MM.1S (cell line): ENCODE measurements at regions not wholly inside any gene's neighbourhood (a gene's known extent, or its start where the extent isn't known, plus 50 kb on each side); places are given as distances from the start of the nearest gene placed in this dataset.
"Not testable (repeated sequence)": the region's sequence is repeated elsewhere in the genome, so short reads cannot be mapped to it uniquely, and the experiment has no call there.

Experiments
- DNase-seq: peaks from one replicate; pipeline ENCODE4 v3.0.0-alpha.2; 2015
- H2AFZ ChIP-seq: fragments of 300-600 bp; sonication (generic); 2 replicates; pipeline ENCODE4 v1.6.0; 2016; ENCODE audit warnings: antibody characterized with exemption, low read length
- H3F3A ChIP-seq: fragments of 300-600 bp; sonication (generic); 2 replicates; pipeline ENCODE4 v1.6.1; 2016; ENCODE audit warnings: mild to moderate bottlenecking, antibody characterized with exemption, low read length, moderate library complexity, mixed read lengths; ENCODE audit not compliant: insufficient read depth
- H3K27ac ChIP-seq: fragments of 300-600 bp; sonication (generic); 2 replicates; pipeline ENCODE4 v1.5.1; 2016; ENCODE audit warnings: mild to moderate bottlenecking, low read length
- H3K27me3 ChIP-seq: fragments of 300-600 bp; sonication (generic); replicated peaks from 2 replicates; pipeline ENCODE4 v1.6.0; 2016; ENCODE audit warnings: low read length; ENCODE audit not compliant: insufficient read depth
- H3K36me3 ChIP-seq: fragments of 300-600 bp; sonication (generic); replicated peaks from 2 replicates; pipeline ENCODE4 v1.6.1; 2016; ENCODE audit warnings: mild to moderate bottlenecking, low read length, mixed read lengths; ENCODE audit not compliant: insufficient read depth
- H3K4me1 ChIP-seq: fragments of 300-600 bp; sonication (generic); 2 replicates; pipeline ENCODE4 v1.6.1; 2016; ENCODE audit warnings: low read length, mixed read lengths
- H3K4me2 ChIP-seq: fragments of 300-600 bp; sonication (generic); 2 replicates; pipeline ENCODE4 v1.6.0; 2016; ENCODE audit warnings: low read depth, low read length
- H3K4me3 ChIP-seq: fragments of 300-600 bp; sonication (generic); 2 replicates; pipeline ENCODE4 v1.5.1; 2016; ENCODE audit warnings: low read length, mixed read lengths
- H3K79me2 ChIP-seq: fragments of 300-600 bp; sonication (generic); 2 replicates; pipeline ENCODE4 v1.6.1; 2016; ENCODE audit warnings: mixed run types, low read length, mixed read lengths
- H3K9ac ChIP-seq: fragments of 300-600 bp; sonication (generic); 2 replicates; pipeline ENCODE4 v1.6.1; 2016; ENCODE audit warnings: low read length, mixed read lengths
- H3K9me2 ChIP-seq: fragments of 300-600 bp; sonication (generic); replicated peaks from 2 replicates; pipeline ENCODE4 v1.6.1; 2016; ENCODE audit warnings: mild to moderate bottlenecking, low read length, mixed read lengths; ENCODE audit not compliant: insufficient read depth
- H3K9me3 ChIP-seq: fragments of 300-600 bp; sonication (generic); replicated peaks from 2 replicates; pipeline ENCODE4 v1.6.1; 2016; ENCODE audit warnings: mild to moderate bottlenecking, low read length, mixed read lengths; ENCODE audit not compliant: insufficient read depth
- H4K20me1 ChIP-seq: fragments of 300-600 bp; sonication (generic); 2 replicates; pipeline ENCODE4 v1.6.1; 2016; ENCODE audit warnings: mild to moderate bottlenecking, low read length, moderate library complexity, mixed read lengths; ENCODE audit not compliant: insufficient read depth
- CTCF ChIP-seq: fragments of 300-600 bp; sonication (generic); IDR thresholded peaks from 2 replicates; pipeline ENCODE4 v1.5.1; 2016; ENCODE audit warnings: antibody characterized with exemption, low read length, mixed read lengths
- EZH2 ChIP-seq: fragments of 300-600 bp; sonication (generic); optimal IDR thresholded peaks from 2 replicates; pipeline ENCODE3; 2017; ENCODE audit warnings: low read depth, mild to moderate bottlenecking, antibody characterized with exemption, low read length, mixed read lengths
- EZH2phosphoT487 ChIP-seq: fragments of 300-600 bp; sonication (generic); IDR thresholded peaks from 2 replicates; pipeline ENCODE4 v1.6.1; 2018; ENCODE audit warnings: antibody characterized with exemption, low read length

- Histone ChIP-seq H3K9ac (no peak overlapping the region), H3K27me3 (no peaks in the 10 kb centered on the region), H4K20me1 (no peaks in the 10 kb centered on the region), H3K4me2 (no peak overlapping the region), H3K27ac (no peak overlapping the region), H3K4me1 (no peaks in the 10 kb centered on the region), H3K9me2 (no peaks in the 10 kb centered on the region), H3K79me2 (no peaks in the 10 kb centered on the region), H3K4me3 (no peak overlapping the region), H3F3A (no peaks in the 10 kb centered on the region), H2AFZ (no peak overlapping the region), H3K9me3 (no peaks in the 10 kb centered on the region), H3K36me3 (no peaks in the 10 kb centered on the region)
- TF ChIP-seq CTCF (no peak), EZH2phosphoT487 (no peak), EZH2 (no peak)
- DNase-seq, result no peak
These were observed 308.5 kb upstream of the MDFIC2 start for GRCh38 chr3:70620956-70621355.

GRCh38 chr3:70620367-70620766 is 307.9 kb upstream of the MDFIC2 start:
- Histone ChIP-seq H2AFZ (no peak overlapping the region), H3K9me2 (no peaks in the 10 kb centered on the region), H3K9ac (no peak overlapping the region), H3K36me3 (no peaks in the 10 kb centered on the region), H3K4me2 (no peak overlapping the region), H3F3A (no peaks in the 10 kb centered on the region), H3K9me3 (no peaks in the 10 kb centered on the region), H4K20me1 (no peaks in the 10 kb centered on the region), H3K27me3 (no peaks in the 10 kb centered on the region), H3K27ac (no peak overlapping the region), H3K4me1 (no peaks in the 10 kb centered on the region), H3K79me2 (no peaks in the 10 kb centered on the region), H3K4me3 (no peak overlapping the region)
- DNase-seq, result no peak
- no peak for TF ChIP-seq EZH2
- TF ChIP-seq CTCF, result no peak
- TF ChIP-seq EZH2phosphoT487, result no peak

GRCh38 chr3:70618151-70618550 is 305.7 kb upstream of the MDFIC2 start:
- Histone ChIP-seq H3K4me2 (no peak overlapping the region), H3K4me3 (no peak overlapping the region), H2AFZ (no peak overlapping the region), H3K4me1 (no peaks in the 10 kb centered on the region), H3K27me3 (no peaks in the 10 kb centered on the region), H3K9me2 (no peaks in the 10 kb centered on the region), H4K20me1 (no peaks in the 10 kb centered on the region), H3K9me3 (no peaks in the 10 kb centered on the region), H3K79me2 (no peaks in the 10 kb centered on the region), H3K9ac (no peak overlapping the region), H3K27ac (no peak overlapping the region), H3K36me3 (no peaks in the 10 kb centered on the region), H3F3A (no peaks in the 10 kb centered on the region)
- no peak for DNase-seq
- no peak for TF ChIP-seq CTCF
- TF ChIP-seq EZH2phosphoT487, result no peak
- TF ChIP-seq EZH2, result no peak

GRCh38 chr3:70617349-70617748 is 304.9 kb upstream of the MDFIC2 start:
- DNase-seq, H3K27me3 ChIP-seq, H4K20me1 ChIP-seq, H3F3A ChIP-seq, H3K27ac ChIP-seq, H3K4me3 ChIP-seq, H3K4me2 ChIP-seq, H3K79me2 ChIP-seq, H3K9ac ChIP-seq, H3K9me3 ChIP-seq, H3K4me1 ChIP-seq, H2AFZ ChIP-seq, H3K36me3 ChIP-seq, H3K9me2 ChIP-seq: not testable (repeated sequence)
